Right hindlimb (tissue), 1 donor: ENCODE measurements at regions not wholly inside any gene's neighbourhood (a gene's known extent, or its start where the extent isn't known, plus 50 kb on each side); places are given as distances from the start of the nearest gene placed in this dataset.
"Not testable (repeated sequence)": the region's sequence is repeated elsewhere in the genome, so short reads cannot be mapped to it uniquely, and the experiment has no call there.

Source experiments
- DNase-seq: peaks from one replicate; pipeline ENCODE4 v3.0.0-alpha.2; 2018

- DNase-seq: no peak
Measured at GRCh38 chr4:116275006-116275405, 810.4 kb downstream of the TRAM1L1 start.

- no peak for DNase-seq
Measured at GRCh38 chr4:116272336-116272735, 813.0 kb downstream of the TRAM1L1 start.

- DNase-seq: not testable (repeated sequence)
Measured at GRCh38 chr4:116260931-116261330, 824.4 kb downstream of the TRAM1L1 start.

- no peak for DNase-seq
Measured at GRCh38 chr4:116244771-116245170, 840.6 kb downstream of the TRAM1L1 start.

GRCh38 chr4:116243431-116243830, 841.9 kb downstream of the TRAM1L1 start:
- DNase-seq: no peak

GRCh38 chr4:116233971-116234370, 851.4 kb downstream of the TRAM1L1 start:
- no peak for DNase-seq

GRCh38 chr4:116231999-116232398, 853.4 kb downstream of the TRAM1L1 start:
- not testable (repeated sequence) for DNase-seq

GRCh38 chr4:116229420-116229819, 856.0 kb downstream of the TRAM1L1 start:
- no peak for DNase-seq

GRCh38 chr4:116223040-116223732, 862.2 kb downstream of the TRAM1L1 start:
- DNase-seq: no peak

GRCh38 chr4:116217781-116218180, 867.6 kb downstream of the TRAM1L1 start:
- DNase-seq: no peak

- no peak for DNase-seq
Measured at GRCh38 chr4:116215622-116216021, 869.8 kb downstream of the TRAM1L1 start.

- DNase-seq: no peak
Measured at GRCh38 chr4:116202524-116202923, 882.9 kb downstream of the TRAM1L1 start.

- no peak for DNase-seq
Measured at GRCh38 chr4:116197317-116197809, 888.0 kb downstream of the TRAM1L1 start.

GRCh38 chr4:116183241-116183640, 902.1 kb downstream of the TRAM1L1 start:
- DNase-seq: no peak

GRCh38 chr4:116180157-116180601, 905.2 kb downstream of the TRAM1L1 start:
- no peak for DNase-seq

- DNase-seq: not testable (repeated sequence)
Measured at GRCh38 chr4:116151371-116151770, 934.0 kb downstream of the TRAM1L1 start.

- DNase-seq: no peak
Measured at GRCh38 chr4:116150152-116150551, 935.2 kb downstream of the TRAM1L1 start.

- DNase-seq: no peak
Measured at GRCh38 chr4:116143198-116143597, 942.2 kb downstream of the TRAM1L1 start.

GRCh38 chr4:116132946-116133345, 952.4 kb downstream of the TRAM1L1 start:
- no peak for DNase-seq

- DNase-seq: no peak
Measured at GRCh38 chr4:116126794-116127193, 958.6 kb downstream of the TRAM1L1 start.

GRCh38 chr4:116122124-116122523, 963.3 kb downstream of the TRAM1L1 start:
- no peak for DNase-seq

- no peak for DNase-seq
Measured at GRCh38 chr4:116118221-116118620, 967.2 kb downstream of the TRAM1L1 start.

GRCh38 chr4:116112861-116113260, 972.5 kb downstream of the TRAM1L1 start:
- not testable (repeated sequence) for DNase-seq

- DNase-seq: no peak
Measured at GRCh38 chr4:116110713-116111112, 974.7 kb downstream of the TRAM1L1 start.

- no peak for DNase-seq
Measured at GRCh38 chr4:116108606-116109005, 976.8 kb downstream of the TRAM1L1 start.
